Activated CD8-positive, alpha-beta memory T cell treated with anti-CD3 and anti-CD28 coated beads, Interleukin-2, amount 10 ng/mL, durations not matched to agents 7 days and 5 days (primary cell): ENCODE measurements at regions not wholly inside any gene's neighbourhood (a gene's known extent, or its start where the extent isn't known, plus 50 kb on each side); places are given as distances from the start of the nearest gene placed in this dataset.

Experiments
- ATAC-seq: fragments of 150-1000 bp; cut with Tn5 transposase; one replicate; pipeline ENCODE4 v1.10.0; 2021; ENCODE audit warnings: moderate library complexity
- CTCF ChIA-PET: fragments of 350-600 bp; sonication (Branson Sonifier 250); formaldehyde crosslinking; loops from one replicate; lab custom pipeline; 2021; ENCODE audit warnings: antibody characterized with exemption; lab: Charles Lee
- DNase-seq: peaks from one replicate; pipeline ENCODE4 v3.0.0-alpha.2; 2020
- H3K27ac Mint-ChIP-seq: one replicate; pipeline ENCODE4 v1.8.0; 2021; ENCODE audit warnings: mild to moderate bottlenecking, mixed read lengths
- H3K27me3 Mint-ChIP-seq: one replicate; pipeline ENCODE4 v1.8.0; 2021; ENCODE audit warnings: mixed read lengths
- H3K36me3 Mint-ChIP-seq: one replicate; pipeline ENCODE4 v1.8.0; 2021; ENCODE audit warnings: mild to moderate bottlenecking, mixed read lengths
- H3K4me1 Mint-ChIP-seq: one replicate; pipeline ENCODE4 v1.8.0; 2021; ENCODE audit warnings: mixed read lengths
- H3K4me3 Mint-ChIP-seq: one replicate; pipeline ENCODE4 v1.8.0; 2021; ENCODE audit warnings: mild to moderate bottlenecking, moderate library complexity, mixed read lengths
- H3K9me3 Mint-ChIP-seq: one replicate; pipeline ENCODE4 v1.8.0; 2022; ENCODE audit warnings: low read depth, mixed read lengths

DNA sequence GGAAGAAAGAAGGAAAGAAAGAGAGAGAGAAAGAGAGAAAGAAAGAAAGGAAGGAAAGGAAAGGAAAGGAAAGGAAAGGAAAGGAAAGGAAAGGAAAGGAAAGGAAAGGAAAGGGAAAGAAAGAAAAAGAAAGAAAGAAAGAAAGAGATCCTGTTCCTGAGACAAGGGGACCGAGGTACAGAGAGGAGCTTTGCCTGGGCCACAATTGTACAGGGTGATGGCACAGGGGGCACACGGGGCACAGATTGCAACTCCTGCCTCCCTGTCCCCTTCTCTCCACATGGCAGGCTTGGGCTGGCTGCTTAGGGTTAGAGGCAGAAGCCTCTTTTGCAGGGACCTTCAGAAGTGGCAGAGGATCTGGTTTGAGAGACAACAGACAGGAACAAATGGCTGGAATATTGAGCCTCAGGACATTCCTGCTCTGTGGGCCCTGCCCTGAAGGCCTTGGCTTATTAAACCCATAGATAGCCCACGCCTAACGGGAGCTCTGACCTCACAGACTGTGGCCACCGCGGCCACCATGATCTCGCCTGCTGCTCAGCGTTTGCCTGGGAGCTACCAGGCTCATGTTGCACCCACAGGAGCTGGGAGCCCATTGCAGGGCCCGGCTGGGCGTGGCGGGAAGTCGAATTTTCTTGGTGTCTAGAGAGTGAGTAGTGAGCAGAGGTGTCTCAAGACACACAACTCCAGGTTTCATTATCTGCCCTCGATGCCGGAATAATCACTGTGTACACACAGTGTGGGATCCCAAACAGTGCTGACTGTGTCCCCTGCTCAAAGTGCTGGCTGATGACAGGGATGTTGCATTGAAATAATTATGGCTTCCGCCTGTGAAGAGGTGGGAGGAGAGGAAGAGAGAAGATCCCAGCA lies 147.9 kb upstream of the NCOR2 start:
- Mint-ChIP-seq H3K36me3 (no peaks in the 10 kb centered on the region), H3K27ac (no peak overlapping the region), H3K27me3 (peaks cover 56% of the 10 kb centered on the region), H3K9me3 (no peaks in the 10 kb centered on the region), H3K4me3 (no peak overlapping the region), H3K4me1 (peaks cover 19% of the 10 kb centered on the region)
- ATAC-seq: no peak
- DNase-seq: no peak
- CTCF ChIA-PET: no interaction called here

DNA sequence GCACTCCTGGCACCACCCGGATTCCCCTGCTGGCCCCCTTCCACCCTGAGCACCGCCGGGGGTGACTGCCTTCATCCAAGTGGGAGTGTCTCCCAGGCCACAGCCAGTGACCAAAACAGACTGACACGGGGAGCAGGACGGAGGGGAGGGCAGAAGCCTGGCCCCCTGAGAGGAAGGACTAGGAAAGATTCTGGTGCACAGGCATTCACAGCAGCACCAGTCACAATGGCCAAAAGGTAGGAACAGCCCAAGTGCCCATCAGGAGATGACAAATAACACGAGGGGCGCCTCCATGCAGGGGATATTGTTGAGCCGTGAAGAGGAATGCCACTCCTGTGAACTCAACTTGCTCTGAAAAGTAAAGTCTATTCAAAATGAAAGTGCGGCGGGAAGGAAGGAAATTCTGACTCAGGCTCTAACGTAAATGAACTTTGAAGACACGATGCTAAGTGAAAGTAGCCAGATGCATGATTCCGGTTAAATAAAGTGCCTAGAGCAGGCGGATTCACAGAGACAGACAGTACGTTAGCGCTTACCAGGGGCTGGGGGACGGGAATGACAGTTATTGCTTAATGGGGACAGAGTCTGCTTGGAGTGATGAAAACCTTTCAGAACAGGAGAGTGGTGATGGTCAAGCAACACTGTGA lies 146.1 kb upstream of the NCOR2 start:
- H3K36me3 Mint-ChIP-seq: no peaks in the 10 kb centered on the region
- no peaks in the 10 kb centered on the region for H3K9me3 Mint-ChIP-seq
- ATAC-seq: peak; percentile 91
- H3K4me1 Mint-ChIP-seq: peaks cover 19% of the 10 kb centered on the region
- peak overlapping the region; percentile 63 for H3K4me3 Mint-ChIP-seq
- CTCF ChIA-PET: no interaction called here
- H3K27me3 Mint-ChIP-seq: peaks cover 53% of the 10 kb centered on the region
- peak; percentile 86 for DNase-seq
- peak overlapping the region; percentile 74 for H3K27ac Mint-ChIP-seq

DNA sequence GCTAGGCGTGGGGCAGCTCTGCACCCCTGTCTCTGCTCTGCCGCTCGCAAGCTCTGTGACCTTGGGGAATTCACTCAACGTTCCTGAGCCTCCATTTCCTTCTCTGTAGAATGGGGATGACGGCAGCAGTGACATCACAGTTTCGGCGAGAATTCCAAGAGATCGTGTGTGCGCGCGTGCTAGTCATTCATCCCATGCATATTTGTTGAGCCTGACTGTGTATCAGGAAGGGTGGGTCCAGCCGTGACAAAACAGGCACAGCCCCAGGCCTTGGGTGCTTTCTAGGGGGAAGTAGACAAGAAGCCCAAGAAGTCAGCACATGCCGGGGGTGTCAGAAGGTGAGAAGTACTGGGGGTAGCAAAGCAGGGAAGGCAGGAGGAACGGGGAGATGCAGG lies 145.6 kb upstream of the NCOR2 start:
- DNase-seq (no peak), ATAC-seq (no peak)
- Mint-ChIP-seq H3K9me3 (no peaks in the 10 kb centered on the region), H3K27ac (no peak overlapping the region), H3K4me1 (peaks cover 19% of the 10 kb centered on the region), H3K4me3 (peak overlapping the region; percentile 63), H3K36me3 (no peaks in the 10 kb centered on the region), H3K27me3 (peaks cover 48% of the 10 kb centered on the region)
- CTCF ChIA-PET: no interaction called here

DNA sequence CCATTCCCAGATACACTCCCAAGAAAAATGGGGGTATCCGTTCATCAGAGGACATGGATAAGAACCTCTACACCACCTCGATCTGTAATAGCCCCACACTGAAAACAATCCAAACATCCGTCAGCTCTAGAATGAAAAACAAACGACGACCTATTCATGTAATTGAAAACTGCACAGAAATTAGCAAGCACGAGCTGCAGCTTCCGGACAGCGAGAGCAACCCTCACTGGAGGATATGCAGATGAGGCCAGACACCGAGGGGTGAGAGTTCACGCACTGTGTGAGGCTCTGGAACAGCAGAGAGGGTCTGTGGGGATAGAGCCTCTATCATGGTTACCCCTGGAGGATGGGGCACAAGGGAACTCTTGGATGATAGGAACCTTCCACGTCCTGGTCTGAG lies 143.9 kb upstream of the NCOR2 start:
- Mint-ChIP-seq H3K27me3 (peaks cover 40% of the 10 kb centered on the region), H3K9me3 (peaks cover 2% of the 10 kb centered on the region), H3K4me1 (peaks cover 19% of the 10 kb centered on the region), H3K4me3 (no peak overlapping the region), H3K27ac (no peak overlapping the region), H3K36me3 (no peaks in the 10 kb centered on the region)
- DNase-seq (no peak), ATAC-seq (no peak)
- CTCF ChIA-PET: no interaction called here

DNA sequence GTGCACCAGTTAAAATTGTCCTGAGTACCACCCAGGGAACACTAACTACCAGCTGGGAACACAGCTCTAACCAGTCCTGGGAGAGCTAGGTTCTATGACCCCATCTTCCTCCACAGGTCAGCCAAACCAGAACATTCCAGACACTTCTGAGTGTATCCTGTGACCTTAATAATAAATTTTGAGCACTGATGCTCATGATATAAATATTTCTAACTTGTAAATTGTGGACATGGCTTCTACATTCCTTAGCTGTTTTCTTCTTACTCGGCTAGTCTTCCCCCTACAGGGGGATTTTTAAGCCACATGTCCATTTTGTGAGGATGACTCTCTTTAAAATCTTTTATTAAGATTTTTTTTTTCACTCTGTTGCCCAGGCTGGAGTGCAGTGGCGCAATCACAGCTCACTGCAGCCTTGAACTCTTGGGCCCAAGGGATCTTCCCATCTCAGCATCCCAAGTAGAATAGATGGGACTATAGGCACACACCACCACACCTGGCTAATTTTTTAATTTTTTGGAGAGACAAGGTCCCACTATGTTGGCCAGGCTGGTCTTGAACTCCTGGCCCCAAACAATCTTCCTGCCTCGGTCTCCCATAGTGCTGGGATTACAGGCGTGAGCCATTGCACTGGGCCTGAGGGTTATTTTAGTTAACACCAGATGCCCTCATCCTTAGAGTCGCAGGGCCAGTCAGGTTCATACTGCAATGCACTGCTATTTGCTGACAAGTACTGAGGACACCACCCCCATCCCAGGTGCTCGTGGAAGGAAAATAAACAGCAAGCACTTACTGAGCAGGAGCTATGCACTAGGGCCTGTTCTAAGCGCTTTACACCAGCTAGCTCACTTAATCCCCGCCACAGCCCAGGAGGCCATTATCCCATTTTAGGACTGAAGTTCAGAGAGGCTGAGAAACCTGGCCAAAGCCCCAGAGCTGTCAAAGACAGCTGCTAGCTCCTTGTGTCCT lies 142.6 kb upstream of the NCOR2 start:
- Mint-ChIP-seq H3K27me3 (peaks cover 33% of the 10 kb centered on the region), H3K4me1 (peaks cover 19% of the 10 kb centered on the region), H3K36me3 (no peaks in the 10 kb centered on the region), H3K9me3 (peaks cover 2% of the 10 kb centered on the region), H3K27ac (no peak overlapping the region), H3K4me3 (no peak overlapping the region)
- CTCF ChIA-PET: interaction anchor here (1.6 kb wide), 1 partner anchor 311 kb away, joined by 3 read pairs; no protein-coding TSS in a partner anchor
- ATAC-seq (no peak), DNase-seq (no peak)

DNA sequence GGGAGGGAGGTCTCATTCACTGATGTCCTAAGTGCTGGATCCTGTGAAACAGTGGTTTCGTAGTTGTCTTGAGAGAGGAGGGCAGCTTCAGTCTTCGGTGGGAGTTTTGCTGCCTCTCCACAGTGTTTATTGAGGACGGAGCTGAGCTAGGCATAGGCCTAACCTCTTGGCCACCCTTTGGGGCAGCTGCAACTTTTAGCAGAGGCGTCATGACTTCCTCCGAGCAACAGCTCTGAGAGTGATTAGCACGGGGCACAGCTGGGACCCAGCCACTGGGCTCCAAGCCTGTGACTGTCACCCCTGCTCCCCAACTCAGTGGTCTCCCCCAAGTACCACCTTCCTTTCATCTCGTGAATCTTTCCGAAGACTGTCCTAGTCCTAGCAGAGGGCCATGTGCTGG lies 139.9 kb upstream of the NCOR2 start:
- ATAC-seq (no peak), DNase-seq (no peak)
- no peak overlapping the region for H3K27ac Mint-ChIP-seq
- no peaks in the 10 kb centered on the region for H3K36me3 Mint-ChIP-seq
- H3K9me3 Mint-ChIP-seq: peaks cover 2% of the 10 kb centered on the region
- CTCF ChIA-PET: no interaction called here
- peaks cover 31% of the 10 kb centered on the region for H3K27me3 Mint-ChIP-seq
- H3K4me3 Mint-ChIP-seq: no peak overlapping the region
- no peaks in the 10 kb centered on the region for H3K4me1 Mint-ChIP-seq

- Mint-ChIP-seq H3K4me3 (no peak overlapping the region), H3K27me3 (peaks cover 32% of the 10 kb centered on the region), H3K9me3 (peaks cover 2% of the 10 kb centered on the region), H3K27ac (no peak overlapping the region), H3K36me3 (no peaks in the 10 kb centered on the region), H3K4me1 (no peaks in the 10 kb centered on the region)
- ATAC-seq (no peak), DNase-seq (no peak)
- CTCF ChIA-PET: no interaction called here
These were observed 139.0 kb upstream of the NCOR2 start for GRCh38 chr12:124706363-124706762.

DNA sequence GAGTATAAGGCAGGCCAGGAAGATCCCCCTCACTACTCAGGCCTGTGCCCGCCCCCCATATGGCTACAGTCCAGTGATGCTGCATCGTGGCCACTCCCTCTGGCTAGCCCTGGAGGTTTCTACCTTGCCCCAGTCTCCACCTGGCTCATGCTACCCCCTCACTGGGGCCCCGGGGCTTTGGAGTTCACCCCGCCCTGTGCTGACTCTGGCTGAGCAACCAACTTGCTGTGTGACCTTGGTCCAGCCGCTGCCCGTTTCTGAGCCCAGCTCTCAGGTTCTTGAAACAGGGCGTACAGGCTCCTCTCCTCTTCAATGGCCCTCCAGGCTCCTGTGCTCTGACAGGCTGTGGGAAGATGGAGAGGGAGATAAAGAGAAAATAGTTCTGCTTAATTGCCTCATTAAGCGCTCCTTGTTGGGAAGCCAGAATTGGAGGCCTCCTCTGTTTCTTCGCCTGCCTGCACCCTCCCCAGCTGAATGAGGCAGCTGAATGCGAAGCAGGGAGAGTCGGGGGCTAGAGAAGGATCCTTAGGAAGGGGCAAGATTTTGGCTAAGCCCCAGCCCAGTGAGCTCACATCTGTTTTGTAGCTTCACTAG lies 138.2 kb upstream of the NCOR2 start:
- no peak overlapping the region for H3K27ac Mint-ChIP-seq
- H3K4me3 Mint-ChIP-seq: no peak overlapping the region
- no peaks in the 10 kb centered on the region for H3K36me3 Mint-ChIP-seq
- CTCF ChIA-PET: no interaction called here
- peaks cover 32% of the 10 kb centered on the region for H3K27me3 Mint-ChIP-seq
- ATAC-seq (no peak), DNase-seq (no peak)
- H3K9me3 Mint-ChIP-seq: peaks cover 2% of the 10 kb centered on the region
- no peaks in the 10 kb centered on the region for H3K4me1 Mint-ChIP-seq

GRCh38 chr12:124704619-124705018 lies 137.2 kb upstream of the NCOR2 start:
- Mint-ChIP-seq H3K9me3 (peaks cover 2% of the 10 kb centered on the region), H3K36me3 (no peaks in the 10 kb centered on the region), H3K4me1 (no peaks in the 10 kb centered on the region), H3K4me3 (no peak overlapping the region), H3K27ac (no peak overlapping the region), H3K27me3 (peaks cover 28% of the 10 kb centered on the region)
- ATAC-seq: no peak
- CTCF ChIA-PET: no interaction called here
- no peak for DNase-seq

DNA sequence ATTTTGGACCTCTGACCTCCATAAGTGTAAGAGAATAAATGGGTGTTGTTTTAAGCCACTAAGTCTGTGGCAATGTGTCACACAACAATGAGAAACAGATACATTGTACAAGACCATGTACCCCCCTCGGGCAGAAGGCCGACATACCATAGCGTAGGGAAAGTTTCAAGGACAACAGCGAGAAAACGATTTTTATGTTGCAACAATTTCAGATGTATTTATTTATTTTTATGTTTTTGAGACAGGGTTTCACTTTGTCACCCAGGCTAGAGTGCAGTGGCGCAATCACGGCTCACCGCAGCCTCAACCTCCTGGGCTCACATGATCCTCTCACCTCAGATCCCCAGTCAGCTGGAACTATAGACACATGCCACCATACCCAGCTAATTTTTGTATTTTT lies 136.4 kb upstream of the NCOR2 start:
- CTCF ChIA-PET: interaction anchor here (1.5 kb wide), 1 partner anchor 10 kb away, joined by 4 read pairs; no protein-coding TSS in a partner anchor
- Mint-ChIP-seq H3K36me3 (no peaks in the 10 kb centered on the region), H3K27me3 (peaks cover 30% of the 10 kb centered on the region), H3K9me3 (peaks cover 2% of the 10 kb centered on the region), H3K4me3 (no peak overlapping the region), H3K27ac (no peak overlapping the region), H3K4me1 (no peaks in the 10 kb centered on the region)
- no peak for DNase-seq
- no peak for ATAC-seq

- ATAC-seq (no peak), DNase-seq (no peak)
- Mint-ChIP-seq H3K27ac (no peak overlapping the region), H3K4me1 (no peaks in the 10 kb centered on the region), H3K36me3 (no peaks in the 10 kb centered on the region), H3K4me3 (no peak overlapping the region), H3K9me3 (peaks cover 2% of the 10 kb centered on the region), H3K27me3 (peaks cover 42% of the 10 kb centered on the region)
- CTCF ChIA-PET: interaction anchor here (1.5 kb wide), 1 partner anchor 9 kb away, joined by 4 read pairs; no protein-coding TSS in a partner anchor
These were observed 135.3 kb upstream of the NCOR2 start for GRCh38 chr12:124702736-124703135.

GRCh38 chr12:124700810-124701592 lies 133.6 kb upstream of the NCOR2 start:
- no peaks in the 10 kb centered on the region for H3K9me3 Mint-ChIP-seq
- no peaks in the 10 kb centered on the region for H3K36me3 Mint-ChIP-seq
- H3K4me1 Mint-ChIP-seq: no peaks in the 10 kb centered on the region
- CTCF ChIA-PET: no interaction called here
- H3K27ac Mint-ChIP-seq: no peak overlapping the region
- DNase-seq (no peak), ATAC-seq (no peak)
- no peak overlapping the region for H3K4me3 Mint-ChIP-seq
- peaks cover 52% of the 10 kb centered on the region for H3K27me3 Mint-ChIP-seq
